ENCODE measurements at regions not wholly inside any gene's neighbourhood (a gene's known extent, or its start where the extent isn't known, plus 50 kb on each side); places are given as distances from the start of the nearest gene placed in this dataset.

DNA sequence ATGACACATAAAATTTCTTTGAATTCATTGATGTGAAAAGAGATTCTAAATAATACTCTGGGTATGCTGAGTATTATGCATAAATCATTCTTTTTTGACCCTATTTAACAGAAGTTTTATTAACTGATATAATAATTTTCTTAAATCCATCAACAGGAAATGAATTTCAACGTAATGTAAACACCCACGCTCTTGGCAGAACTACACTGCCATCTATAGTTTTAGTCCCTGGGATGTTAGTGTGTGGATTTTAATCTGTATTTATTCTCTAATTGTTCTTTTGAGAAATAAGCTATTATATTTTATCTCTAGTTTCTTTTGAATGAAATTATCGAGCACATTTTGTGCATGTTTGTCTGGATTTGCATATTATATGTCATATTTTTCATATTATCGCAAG lies 666.8 kb upstream of the NDST4 start:
- no peaks in the 10 kb centered on the region for H3K36me3 ChIP-seq
- H3K4me3 ChIP-seq: no peak overlapping the region
- intact Hi-C loops (cut with DNase I; ENCODE audit: low total_unique reads): no loop called here
- no peak for DNase-seq
- no peaks in the 10 kb centered on the region for H3K9me3 ChIP-seq
- H3K27ac ChIP-seq: no peak overlapping the region
- 45 to 58% (median 46%) methylated on average over 4 of the region's 4 CpGs for WGBS, 5 donors
- H3K4me1 ChIP-seq: peaks cover 0 to 7% (median 0%) of the 10 kb centered on the region in 4 donors
- H3K27me3 ChIP-seq: no peaks in the 10 kb centered on the region
- TF ChIP-seq POLR2A (IDR thresholded peaks at IDR 0.05): no peak
- no peak for TF ChIP-seq POLR2AphosphoS5 (IDR thresholded peaks at IDR 0.05)
- TF ChIP-seq, protein P1, sequence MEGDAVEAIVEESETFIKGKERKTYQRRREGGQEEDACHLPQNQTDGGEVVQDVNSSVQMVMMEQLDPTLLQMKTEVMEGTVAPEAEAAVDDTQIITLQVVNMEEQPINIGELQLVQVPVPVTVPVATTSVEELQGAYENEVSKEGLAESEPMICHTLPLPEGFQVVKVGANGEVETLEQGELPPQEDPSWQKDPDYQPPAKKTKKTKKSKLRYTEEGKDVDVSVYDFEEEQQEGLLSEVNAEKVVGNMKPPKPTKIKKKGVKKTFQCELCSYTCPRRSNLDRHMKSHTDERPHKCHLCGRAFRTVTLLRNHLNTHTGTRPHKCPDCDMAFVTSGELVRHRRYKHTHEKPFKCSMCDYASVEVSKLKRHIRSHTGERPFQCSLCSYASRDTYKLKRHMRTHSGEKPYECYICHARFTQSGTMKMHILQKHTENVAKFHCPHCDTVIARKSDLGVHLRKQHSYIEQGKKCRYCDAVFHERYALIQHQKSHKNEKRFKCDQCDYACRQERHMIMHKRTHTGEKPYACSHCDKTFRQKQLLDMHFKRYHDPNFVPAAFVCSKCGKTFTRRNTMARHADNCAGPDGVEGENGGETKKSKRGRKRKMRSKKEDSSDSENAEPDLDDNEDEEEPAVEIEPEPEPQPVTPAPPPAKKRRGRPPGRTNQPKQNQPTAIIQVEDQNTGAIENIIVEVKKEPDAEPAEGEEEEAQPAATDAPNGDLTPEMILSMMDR (IDR thresholded peaks at IDR 0.05): no peak
- TF ChIP-seq EP300 (IDR thresholded peaks at IDR 0.05): no peak

- intact Hi-C loops (cut with DNase I; ENCODE audit: low total_unique reads): no loop called here
- H3K4me1 ChIP-seq: no peaks in the 10 kb centered on the region
These were observed 656.7 kb upstream of the NDST4 start for GRCh38 chr4:115770046-115770543.

DNA sequence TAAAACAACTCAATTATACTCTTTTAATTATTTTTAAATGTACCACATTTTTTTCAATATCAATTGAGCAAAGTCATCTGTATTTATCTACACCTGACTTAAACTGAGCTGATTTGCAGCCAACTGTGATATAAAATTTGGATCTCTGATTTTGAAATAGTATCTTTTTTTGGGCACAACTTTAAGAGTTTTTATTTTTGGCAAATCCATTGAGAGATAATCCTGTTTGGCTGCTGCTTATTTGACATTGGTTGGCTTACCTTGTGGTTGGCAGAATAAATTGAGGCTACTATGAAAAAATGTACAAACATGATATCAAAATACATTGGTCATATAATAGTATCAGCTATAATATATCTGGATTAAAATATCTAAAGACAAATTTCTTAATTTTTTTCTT lies 656.0 kb upstream of the NDST4 start:
- no peaks in the 10 kb centered on the region for H3K36me3 ChIP-seq
- H3K9me3 ChIP-seq: no peaks in the 10 kb centered on the region
- intact Hi-C loops (cut with DNase I; ENCODE audit: low total_unique reads): no loop called here
- H3K27me3 ChIP-seq: no peaks in the 10 kb centered on the region
- no peak for DNase-seq
- H3K4me3 ChIP-seq: no peak overlapping the region
- H3K27ac ChIP-seq: no peak overlapping the region
- TF ChIP-seq POLR2AphosphoS5 (IDR thresholded peaks at IDR 0.05) (no peak), POLR2A (IDR thresholded peaks at IDR 0.05) (no peak), EP300 (IDR thresholded peaks at IDR 0.05) (no peak)
- TF ChIP-seq, protein P1 (IDR thresholded peaks at IDR 0.05): no peak
- H3K4me1 ChIP-seq: no peaks in the 10 kb centered on the region

More at GRCh38 chr4:115770046-115770543, 656.7 kb upstream of the NDST4 start:
- H3K4me3 ChIP-seq: no peak overlapping the region
- H3K27me3 ChIP-seq: no peaks in the 10 kb centered on the region
- no peak for DNase-seq
- no peaks in the 10 kb centered on the region for H3K9me3 ChIP-seq
- H3K27ac ChIP-seq: no peak overlapping the region
- no peak for TF ChIP-seq POLR2A (IDR thresholded peaks at IDR 0.05)
- TF ChIP-seq, protein P1 (IDR thresholded peaks at IDR 0.05): no peak
- no peak for TF ChIP-seq POLR2AphosphoS5 (IDR thresholded peaks at IDR 0.05)
- TF ChIP-seq EP300 (IDR thresholded peaks at IDR 0.05): no peak
- no peaks in the 10 kb centered on the region for H3K36me3 ChIP-seq

GRCh38 chr4:115763051-115763450 lies 649.6 kb upstream of the NDST4 start:
- H3K4me3 ChIP-seq: no peak overlapping the region
- WGBS, 5 donors: 58 to 81% (median 71%) methylated on average over 1 of the region's 1 CpG
- H3K9me3 ChIP-seq: no peaks in the 10 kb centered on the region
- no peaks in the 10 kb centered on the region for H3K36me3 ChIP-seq
- H3K27ac ChIP-seq: no peak overlapping the region
- TF ChIP-seq POLR2A (IDR thresholded peaks at IDR 0.05): no peak
- no peak for TF ChIP-seq POLR2AphosphoS5 (IDR thresholded peaks at IDR 0.05)
- TF ChIP-seq, protein P1 (IDR thresholded peaks at IDR 0.05): no peak
- no peak for TF ChIP-seq EP300 (IDR thresholded peaks at IDR 0.05)
- no peak for DNase-seq
- intact Hi-C loops (cut with DNase I; ENCODE audit: low total_unique reads): no loop called here
- no peaks in the 10 kb centered on the region for H3K27me3 ChIP-seq
- H3K4me1 ChIP-seq: no peaks in the 10 kb centered on the region
